ENCODE measurements at regions not wholly inside any gene's neighbourhood (a gene's known extent, or its start where the extent isn't known, plus 50 kb on each side); places are given as distances from the start of the nearest gene placed in this dataset.

GRCh38 chr6:164315376-164315775 is 900.9 kb downstream of the QKI start:
- Mint-ChIP-seq H3K27ac (ENCODE audit: unreplicated experiment) (no peak overlapping the region), H3K36me3 (ENCODE audit: insufficient read depth, unreplicated experiment) (no peaks in the 10 kb centered on the region), H3K4me3 (ENCODE audit: low read depth, unreplicated experiment) (no peak overlapping the region), H3K4me1 (ENCODE audit: low read depth, unreplicated experiment) (no peaks in the 10 kb centered on the region), H3K27me3 (ENCODE audit: unreplicated experiment) (no peaks in the 10 kb centered on the region), H3K9me3 (ENCODE audit: low read depth, unreplicated experiment) (no peaks in the 10 kb centered on the region)
- no TSS peak for BruUV-seq (replicated peaks)
- TF ChIP-seq CTCF (IDR thresholded peaks at IDR 0.05; ENCODE audit: unreplicated experiment) = no peak
- DNase-seq = no peak
- CTCF ChIA-PET = no interaction called here
- intact Hi-C loops (cut with micrococcal nuclease; ENCODE audit: unreplicated experiment) = no loop called here

GRCh38 chr6:164308339-164308738 is 893.8 kb downstream of the QKI start:
- CTCF ChIA-PET = no interaction called here

GRCh38 chr6:164303102-164303964 is 888.8 kb downstream of the QKI start:
- no peaks in the 10 kb centered on the region for H3K36me3 Mint-ChIP-seq (ENCODE audit: insufficient read depth, unreplicated experiment)
- DNase-seq = no peak
- no peaks in the 10 kb centered on the region for H3K27me3 Mint-ChIP-seq (ENCODE audit: unreplicated experiment)
- intact Hi-C loops (cut with micrococcal nuclease; ENCODE audit: unreplicated experiment) = no loop called here
- H3K4me1 Mint-ChIP-seq (ENCODE audit: low read depth, unreplicated experiment) = no peaks in the 10 kb centered on the region
- no peaks in the 10 kb centered on the region for H3K9me3 Mint-ChIP-seq (ENCODE audit: low read depth, unreplicated experiment)
- no peak overlapping the region for H3K27ac Mint-ChIP-seq (ENCODE audit: unreplicated experiment)
- CTCF ChIA-PET = no interaction called here
- no peak overlapping the region for H3K4me3 Mint-ChIP-seq (ENCODE audit: low read depth, unreplicated experiment)
- BruUV-seq (replicated peaks) = no TSS peak
- no peak for TF ChIP-seq CTCF (IDR thresholded peaks at IDR 0.05; ENCODE audit: unreplicated experiment)

More at GRCh38 chr6:164308339-164308738, 893.8 kb downstream of the QKI start:
- Mint-ChIP-seq H3K27ac (ENCODE audit: unreplicated experiment) (no peak overlapping the region), H3K27me3 (ENCODE audit: unreplicated experiment) (no peaks in the 10 kb centered on the region), H3K9me3 (ENCODE audit: low read depth, unreplicated experiment) (no peaks in the 10 kb centered on the region), H3K36me3 (ENCODE audit: insufficient read depth, unreplicated experiment) (no peaks in the 10 kb centered on the region), H3K4me1 (ENCODE audit: low read depth, unreplicated experiment) (no peaks in the 10 kb centered on the region), H3K4me3 (ENCODE audit: low read depth, unreplicated experiment) (no peak overlapping the region)
- no peak for DNase-seq
- no TSS peak for BruUV-seq (replicated peaks)
- TF ChIP-seq CTCF (IDR thresholded peaks at IDR 0.05; ENCODE audit: unreplicated experiment) = no peak
- intact Hi-C loops (cut with micrococcal nuclease; ENCODE audit: unreplicated experiment) = no loop called here

- Mint-ChIP-seq H3K27me3 (ENCODE audit: unreplicated experiment) (no peaks in the 10 kb centered on the region), H3K4me1 (ENCODE audit: low read depth, unreplicated experiment) (no peaks in the 10 kb centered on the region), H3K36me3 (ENCODE audit: insufficient read depth, unreplicated experiment) (no peaks in the 10 kb centered on the region), H3K4me3 (ENCODE audit: low read depth, unreplicated experiment) (no peak overlapping the region), H3K27ac (ENCODE audit: unreplicated experiment) (no peak overlapping the region), H3K9me3 (ENCODE audit: low read depth, unreplicated experiment) (no peaks in the 10 kb centered on the region)
- BruUV-seq (replicated peaks) = no TSS peak
- TF ChIP-seq CTCF (IDR thresholded peaks at IDR 0.05; ENCODE audit: unreplicated experiment) = no peak
- DNase-seq = no peak
- intact Hi-C loops (cut with micrococcal nuclease; ENCODE audit: unreplicated experiment) = no loop called here
- CTCF ChIA-PET = no interaction called here
Measured at GRCh38 chr6:164296411-164296810, 881.9 kb downstream of the QKI start.
